Hepatic stellate cell (primary cell): ENCODE measurements at regions not wholly inside any gene's neighbourhood (a gene's known extent, or its start where the extent isn't known, plus 50 kb on each side); places are given as distances from the start of the nearest gene placed in this dataset.
"Not testable (repeated sequence)": the region's sequence is repeated elsewhere in the genome, so short reads cannot be mapped to it uniquely, and the experiment has no call there.

Experiments
- DNase-seq: peaks from one replicate; pipeline ENCODE4 v3.0.0; 2011; ENCODE audit warnings: low spot score

- DNase-seq = no peak
Measured at GRCh38 chrX:106356580-106356979, 188.5 kb downstream of the PWWP3B start.

DNA sequence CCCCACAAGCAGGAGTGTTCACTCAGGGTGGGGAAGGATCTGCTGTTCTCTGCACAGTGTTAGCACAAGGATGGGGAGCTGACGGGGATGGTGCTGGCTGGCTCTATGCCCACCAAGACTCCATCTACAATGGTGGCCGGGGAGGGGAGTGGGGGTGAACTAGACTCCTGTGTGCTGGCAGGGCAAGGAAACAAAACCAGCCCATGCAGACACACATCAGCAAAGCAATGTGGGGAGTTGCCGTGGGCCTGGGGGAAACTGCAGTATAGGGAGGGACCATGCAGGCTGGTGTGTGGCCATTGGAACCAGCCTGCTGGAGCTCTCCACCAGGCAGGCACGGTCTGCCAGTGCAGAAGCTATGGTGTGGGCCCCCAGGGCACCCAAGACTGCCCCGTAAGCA lies 195.1 kb downstream of the PWWP3B start:
- no peak for DNase-seq

DNA sequence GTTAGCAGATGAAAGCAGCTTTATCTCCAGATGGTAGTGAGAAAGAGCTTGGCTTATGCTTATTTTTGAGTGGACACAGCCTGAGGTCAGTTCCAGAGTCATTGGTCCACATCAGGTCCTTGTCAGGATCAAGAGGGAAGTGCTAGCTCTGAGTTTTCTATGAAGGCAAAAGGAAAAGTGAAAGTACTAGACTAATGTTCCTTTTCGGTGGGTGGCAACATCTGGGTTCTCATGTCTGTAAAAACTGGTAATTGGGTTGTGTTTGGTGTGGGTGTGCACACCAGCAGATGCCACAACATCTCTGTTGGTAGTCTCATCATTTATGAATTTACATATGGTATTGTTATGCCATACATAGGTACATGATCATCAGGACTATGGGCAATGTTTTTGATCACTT lies 210.5 kb downstream of the PWWP3B start:
- no peak for DNase-seq

DNA sequence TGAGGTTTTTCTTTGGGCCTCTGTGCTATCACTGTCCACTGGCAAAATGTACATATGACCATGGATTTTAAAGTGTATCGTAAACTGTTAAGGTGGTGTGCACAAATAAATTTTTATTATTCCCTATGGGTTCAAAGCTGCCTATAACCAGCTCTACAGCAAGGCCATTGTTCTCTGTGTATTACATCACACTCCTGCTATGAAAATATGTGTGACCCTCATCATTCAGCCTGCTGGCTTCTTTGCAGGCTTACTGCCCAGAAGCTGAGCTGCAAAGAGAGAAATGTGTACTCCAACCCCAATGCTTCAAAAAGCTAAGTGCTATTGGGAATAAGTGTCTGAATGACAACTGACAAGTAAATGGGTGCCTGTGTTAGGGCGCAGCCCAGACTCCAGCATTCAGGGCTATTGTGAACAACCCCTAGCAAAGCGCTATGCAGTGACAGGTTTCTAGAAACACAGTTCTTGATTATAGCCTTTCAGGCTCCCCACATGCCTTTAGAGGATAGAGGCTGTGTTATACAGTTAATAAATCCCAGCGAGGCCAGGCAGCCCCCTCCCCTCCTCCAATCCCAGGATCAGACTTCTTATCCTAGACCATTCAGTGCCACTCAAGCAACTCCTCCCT lies 220.4 kb upstream of the RADX start:
- no peak for DNase-seq

DNA sequence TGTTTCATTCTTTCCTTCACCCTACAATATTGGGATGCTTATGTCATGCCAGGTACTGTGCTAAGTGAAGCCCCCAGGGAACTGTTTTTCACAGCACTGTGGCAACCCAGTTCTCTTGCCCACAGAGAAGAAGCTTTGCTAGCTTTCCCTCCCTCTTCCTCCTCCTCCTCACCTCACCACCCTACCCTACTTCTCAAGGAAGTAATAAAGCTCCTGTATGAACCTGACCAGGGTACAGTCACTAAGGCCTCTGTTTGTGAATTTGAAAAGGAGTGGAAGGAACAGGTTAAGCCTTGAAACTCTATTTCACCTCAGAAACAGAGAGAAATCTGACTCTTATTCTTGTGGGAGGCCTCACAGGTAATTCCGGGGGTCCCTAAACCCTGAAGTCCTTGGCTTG lies 219.4 kb upstream of the RADX start:
- DNase-seq = no peak

DNA sequence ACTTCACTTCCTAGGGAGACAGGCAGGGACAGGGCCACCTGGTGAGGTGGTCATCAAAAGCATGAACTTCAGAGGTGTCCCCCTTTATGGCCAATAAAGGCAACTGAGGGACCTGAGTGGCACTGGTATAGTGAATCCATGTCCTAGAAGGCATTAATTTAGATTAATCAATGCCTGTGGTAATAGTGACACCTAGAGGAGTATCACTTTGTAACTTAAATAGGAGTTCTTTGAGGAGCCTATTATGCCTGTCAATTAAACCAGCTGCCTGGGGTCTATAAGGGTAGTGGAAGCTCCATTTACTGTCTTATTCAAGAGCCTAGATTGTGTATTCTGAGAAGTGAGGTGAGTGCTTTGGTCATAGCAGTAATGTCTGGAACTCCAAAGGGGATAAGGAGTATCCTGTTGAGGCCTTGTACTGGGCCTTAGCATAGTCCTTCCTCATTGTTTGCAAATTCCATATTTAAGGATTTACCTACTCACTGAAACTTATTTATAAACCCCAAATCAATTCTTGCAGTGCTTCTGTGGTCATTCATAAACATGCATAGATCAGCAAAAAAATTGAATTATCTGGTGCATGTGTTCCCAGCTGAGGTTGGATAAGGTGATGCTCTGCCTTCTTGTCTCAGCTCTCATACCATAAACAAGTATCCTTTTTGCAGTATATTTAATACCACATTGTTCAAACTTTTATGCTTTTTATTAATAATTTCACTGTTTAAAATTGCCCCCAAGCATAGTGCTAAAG lies 213.8 kb upstream of the RADX start:
- no peak for DNase-seq

GRCh38 chrX:106401965-106402559 lies 209.7 kb upstream of the RADX start:
- no peak for DNase-seq

GRCh38 chrX:106404512-106404911 lies 207.3 kb upstream of the RADX start:
- DNase-seq = peak; percentile 5

- DNase-seq = peak; percentile 12
Measured at GRCh38 chrX:106415276-106415895, 196.4 kb upstream of the RADX start.

DNA sequence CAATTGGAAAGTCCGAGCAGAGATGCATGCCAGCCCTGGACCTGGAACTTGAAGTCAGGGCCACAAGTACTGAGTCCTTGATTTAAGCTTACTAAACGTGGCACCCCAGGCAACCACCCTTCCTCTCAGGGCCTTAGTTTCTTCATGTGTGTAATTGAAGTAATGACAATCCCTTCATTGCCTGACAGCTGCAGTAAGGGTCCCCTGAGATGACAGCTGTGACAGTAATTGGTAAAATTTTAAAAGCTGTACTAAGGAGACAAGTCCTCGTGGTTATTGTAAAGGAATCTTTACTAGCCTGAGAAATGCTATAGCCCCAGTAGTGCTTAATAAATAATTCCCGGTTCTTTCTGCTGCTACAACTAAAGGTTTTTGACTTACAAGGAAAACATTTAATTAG lies 175.1 kb upstream of the RADX start:
- no peak for DNase-seq

- DNase-seq = no peak
Measured at GRCh38 chrX:106437407-106437806, 174.4 kb upstream of the RADX start.

- DNase-seq = no peak
Measured at GRCh38 chrX:106450405-106450804, 161.4 kb upstream of the RADX start.

GRCh38 chrX:106451933-106452332 lies 159.8 kb upstream of the RADX start:
- DNase-seq = no peak

GRCh38 chrX:106454991-106455390 lies 156.8 kb upstream of the RADX start:
- DNase-seq = no peak

- DNase-seq = no peak
Measured at GRCh38 chrX:106457802-106458201, 154.0 kb upstream of the RADX start.

- no peak for DNase-seq
Measured at GRCh38 chrX:106467422-106467821, 144.4 kb upstream of the RADX start.

GRCh38 chrX:106467943-106468342 lies 143.8 kb upstream of the RADX start:
- no peak for DNase-seq

DNA sequence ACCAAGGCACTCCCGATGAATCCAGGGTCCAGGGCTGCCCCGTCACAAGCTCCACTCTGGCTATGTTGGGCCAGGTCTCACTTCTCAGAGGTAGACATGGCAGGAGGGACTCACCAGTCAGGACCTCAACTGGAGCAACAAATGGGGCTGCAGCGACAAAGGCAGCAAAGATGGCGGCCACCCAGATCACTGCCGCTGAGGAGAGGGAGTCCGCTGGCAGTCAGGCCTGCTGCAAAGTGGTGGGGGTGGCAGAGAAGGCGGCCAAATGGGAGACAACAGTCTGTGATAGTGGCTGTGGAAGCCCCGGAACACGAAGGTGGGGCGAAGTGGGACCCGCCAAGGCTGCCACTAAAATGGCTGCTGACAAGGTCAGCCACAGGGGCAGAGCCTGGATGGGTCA lies 143.3 kb upstream of the RADX start:
- no peak for DNase-seq

DNA sequence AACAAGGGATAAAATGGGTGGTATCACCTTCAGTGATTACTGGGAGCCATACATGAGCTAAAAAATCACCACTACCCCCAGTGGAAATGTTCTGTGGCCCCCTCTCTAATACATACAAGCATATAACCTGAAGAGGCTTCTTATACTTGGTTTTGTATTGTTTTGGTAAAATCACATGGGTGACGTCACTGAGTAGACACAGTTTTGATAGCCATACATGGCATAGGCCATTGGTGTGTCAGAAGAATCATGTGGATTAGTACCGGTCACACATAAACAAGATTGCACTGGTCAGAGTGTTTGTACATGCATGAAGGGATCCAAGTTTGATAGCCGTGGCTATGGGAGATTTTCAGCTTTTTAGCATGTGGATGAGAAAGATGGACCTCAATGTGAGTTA lies 131.9 kb upstream of the RADX start:
- no peak for DNase-seq

GRCh38 chrX:106481341-106481740 lies 130.4 kb upstream of the RADX start:
- peak; percentile 11 for DNase-seq

DNA sequence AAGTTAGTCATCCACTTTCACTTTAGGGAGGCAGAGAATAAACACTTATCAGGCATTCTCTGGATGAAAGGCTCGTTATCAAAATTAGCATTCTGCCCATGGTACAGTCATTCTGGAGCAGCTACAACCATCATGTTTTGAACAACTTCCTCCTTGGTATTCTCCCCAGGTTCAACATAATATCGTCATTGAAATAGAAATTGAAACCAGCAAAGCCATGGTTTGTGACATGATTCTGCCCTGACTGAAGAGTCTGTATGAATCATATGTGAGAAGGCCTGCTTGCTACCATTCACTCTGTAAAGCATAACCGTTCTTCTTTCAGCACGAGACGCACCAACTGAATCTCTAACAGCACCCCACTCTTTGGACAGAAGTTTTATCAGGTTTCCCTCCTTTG lies 127.5 kb upstream of the RADX start:
- no peak for DNase-seq

DNA sequence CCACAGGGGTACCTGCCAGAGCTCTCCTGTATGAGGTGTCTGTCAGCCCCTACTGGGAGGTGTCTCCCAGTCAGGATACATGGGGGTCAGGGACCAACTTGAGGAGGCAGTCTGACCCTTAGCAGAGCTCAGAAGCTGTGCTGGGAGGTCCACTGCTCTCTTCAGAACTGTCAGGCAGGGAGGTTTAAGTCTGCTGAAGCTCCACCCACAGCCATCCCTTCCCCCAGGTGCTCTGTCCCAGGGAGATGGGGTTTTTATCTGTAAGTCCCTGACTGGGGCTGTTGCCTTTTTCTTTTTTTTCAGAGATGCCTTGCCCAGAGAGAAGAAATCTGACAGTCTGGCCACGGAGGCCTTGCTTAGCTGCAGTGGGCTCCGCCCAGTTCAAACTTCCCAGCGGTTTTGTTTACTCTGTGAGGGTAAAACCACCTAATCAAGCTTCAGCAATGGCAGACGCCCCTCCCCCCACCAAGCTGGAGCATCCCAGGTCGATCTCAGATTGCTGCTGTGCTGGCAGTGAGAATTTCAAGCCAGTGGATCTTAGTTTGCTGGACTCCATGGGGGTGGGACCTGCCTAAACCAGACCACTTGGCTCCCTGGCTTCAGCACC lies 118.5 kb upstream of the RADX start:
- not testable (repeated sequence) for DNase-seq

- DNase-seq = no peak
Measured at GRCh38 chrX:106499473-106499872, 112.3 kb upstream of the RADX start.
